Liver (tissue), 8 donors: ENCODE measurements at regions not wholly inside any gene's neighbourhood (a gene's known extent, or its start where the extent isn't known, plus 50 kb on each side); places are given as distances from the start of the nearest gene placed in this dataset.

Source experiments
- DNase-seq: peaks from one replicate; pipeline ENCODE4 v3.0.0-alpha.2; 2017; ENCODE audit warnings: low spot score
- H3K27ac ChIP-seq, 2 donors: one replicate each; pipeline ENCODE4 v1.7.0; 2013; ENCODE audit warnings: inconsistent platforms in 2 of 2, low read length in 2 of 2, control low read depth in 1 of 2, low read depth in 1 of 2, mild to moderate bottlenecking in 1 of 2
- H3K27me3 ChIP-seq, 4 donors: one replicate each; pipeline versions ENCODE4 v1.6.1 to v1.7.0; 2013; ENCODE audit warnings: low read length in 3 of 4, inconsistent platforms in 1 of 4, mild to moderate bottlenecking in 1 of 4, moderate library complexity in 1 of 4; ENCODE audit not compliant: control insufficient read depth in 4 of 4, insufficient read depth in 4 of 4
- H3K36me3 ChIP-seq, 4 donors: one replicate each; pipeline versions ENCODE4 v1.6.1 to v1.7.0; 2013; ENCODE audit warnings: low read length in 3 of 4, mild to moderate bottlenecking in 3 of 4, low read depth in 1 of 4, moderate library complexity in 1 of 4; ENCODE audit not compliant: control insufficient read depth in 4 of 4, insufficient read depth in 3 of 4
- H3K4me1 ChIP-seq, 4 donors: one replicate each; pipeline versions ENCODE4 v1.6.1 to v1.7.0; 2013; ENCODE audit warnings: low read length in 3 of 4, mild to moderate bottlenecking in 3 of 4, moderate library complexity in 1 of 4; ENCODE audit not compliant: control insufficient read depth in 4 of 4, insufficient read depth in 4 of 4
- H3K4me3 ChIP-seq, 3 donors: one replicate each; pipeline versions ENCODE4 v1.6.1 to v1.7.0; 2013; ENCODE audit warnings: low read length in 3 of 3, control low read depth in 1 of 3, low read depth in 1 of 3, mild to moderate bottlenecking in 1 of 3
- H3K9ac ChIP-seq, 2 donors: one replicate each; pipeline ENCODE4 v1.7.0; 2013; ENCODE audit warnings: low read length in 2 of 2, mild to moderate bottlenecking in 2 of 2, moderate library complexity in 2 of 2, control low read depth in 1 of 2, low read depth in 1 of 2
- H3K9me3 ChIP-seq, 4 donors: one replicate each; pipeline versions ENCODE4 v1.6.1 to v1.7.0; 2013; ENCODE audit warnings: low read length in 3 of 4; ENCODE audit not compliant: control insufficient read depth in 4 of 4
- EGR1 ChIP-seq, 2 donors: IDR thresholded peaks; 2 replicates each; pipeline ENCODE4 v1.6.1; 2016 to 2018; ENCODE audit warnings: antibody characterized with exemption in 2 of 2, low read depth in 2 of 2
- FOXA1 ChIP-seq: IDR thresholded peaks from 2 replicates; pipeline ENCODE4 v1.6.1; 2016; ENCODE audit warnings: antibody characterized with exemption
- FOXA2 ChIP-seq: IDR thresholded peaks from 2 replicates; pipeline ENCODE4 v1.6.1; 2016; ENCODE audit warnings: antibody characterized with exemption
- GABPA ChIP-seq, 2 donors: IDR thresholded peaks in 1 of 2; conservative IDR thresholded peaks in 1 of 2; 2 replicates each; pipeline ENCODE4 v1.6.1; 2016; ENCODE audit warnings: antibody characterized with exemption in 2 of 2, mild to moderate bottlenecking in 1 of 2, moderate library complexity in 1 of 2
- HNF4A ChIP-seq, 2 donors: conservative IDR thresholded peaks; 2 replicates each; pipeline ENCODE4 v1.6.1; 2016; ENCODE audit warnings: antibody characterized with exemption in 2 of 2, mild to moderate bottlenecking in 2 of 2
- HNF4G ChIP-seq: IDR thresholded peaks from 2 replicates; pipeline ENCODE4 v1.6.1; 2016; ENCODE audit warnings: antibody characterized with exemption
- JUND ChIP-seq, 2 donors: IDR thresholded peaks; 2 replicates each; pipeline ENCODE4 v1.6.1; 2016; ENCODE audit warnings: antibody characterized with exemption in 2 of 2
- NR2F2 ChIP-seq: IDR thresholded peaks from 2 replicates; pipeline ENCODE4 v1.6.1; 2016; ENCODE audit warnings: antibody characterized with exemption
- RAD21 ChIP-seq, 2 donors: IDR thresholded peaks; 2 replicates each; pipeline ENCODE4 v1.6.1; 2016; ENCODE audit warnings: antibody characterized with exemption in 2 of 2, mild to moderate bottlenecking in 2 of 2
- RXRA ChIP-seq, 2 donors: IDR thresholded peaks; 2 replicates each; pipeline ENCODE4 v1.6.1; 2017 to 2018; ENCODE audit warnings: antibody characterized with exemption in 2 of 2, mild to moderate bottlenecking in 1 of 2
- SP1 ChIP-seq: IDR thresholded peaks from 2 replicates; pipeline ENCODE4 v1.6.1; 2018; ENCODE audit warnings: antibody characterized with exemption, mild to moderate bottlenecking
- TAF1 ChIP-seq: conservative IDR thresholded peaks from 2 replicates; pipeline ENCODE4 v1.6.1; 2016; ENCODE audit warnings: antibody characterized with exemption, mild to moderate bottlenecking
- YY1 ChIP-seq: IDR thresholded peaks from 2 replicates; pipeline ENCODE4 v1.6.1; 2016; ENCODE audit warnings: antibody characterized with exemption, mild to moderate bottlenecking
- WGBS: extraction: QIAGEN DNeasy Blood & Tissue Kit; methylation state at CpG from one replicate; pipeline ENCODE4 v1.1.7; 2013; 5-methylcytosine and 5-hydroxymethylcytosine counted together
- TF ChIP-seq, protein P1 (sequence below): IDR thresholded peaks from 2 replicates; pipeline ENCODE4 v1.6.1; 2016; ENCODE audit warnings: antibody characterized with exemption, mild to moderate bottlenecking
- TF ChIP-seq, protein P2 (sequence below): IDR thresholded peaks from 2 replicates; pipeline ENCODE4 v1.6.1; 2016; ENCODE audit warnings: antibody characterized with exemption
- TF ChIP-seq, protein P3 (sequence below): IDR thresholded peaks from 2 replicates; pipeline ENCODE4 v1.6.1; 2016; ENCODE audit warnings: antibody characterized with exemption
- TF ChIP-seq, protein P4 (sequence below): IDR thresholded peaks from 2 replicates; pipeline ENCODE4 v1.6.1; 2016; ENCODE audit warnings: antibody characterized with exemption
- TF ChIP-seq, protein P5 (sequence below): fragments of 150-350 bp; IDR thresholded peaks from 2 replicates; pipeline ENCODE4 v1.5.1; 2017; ENCODE audit warnings: improper control_type of control experiment, low read depth, low read length; ENCODE audit not compliant: missing input control
- donor health status: healthy.
- donor health status: healthy.
- donor health status: healthy.
- donor health status: healthy.
- donor health status: healthy.

DNA sequence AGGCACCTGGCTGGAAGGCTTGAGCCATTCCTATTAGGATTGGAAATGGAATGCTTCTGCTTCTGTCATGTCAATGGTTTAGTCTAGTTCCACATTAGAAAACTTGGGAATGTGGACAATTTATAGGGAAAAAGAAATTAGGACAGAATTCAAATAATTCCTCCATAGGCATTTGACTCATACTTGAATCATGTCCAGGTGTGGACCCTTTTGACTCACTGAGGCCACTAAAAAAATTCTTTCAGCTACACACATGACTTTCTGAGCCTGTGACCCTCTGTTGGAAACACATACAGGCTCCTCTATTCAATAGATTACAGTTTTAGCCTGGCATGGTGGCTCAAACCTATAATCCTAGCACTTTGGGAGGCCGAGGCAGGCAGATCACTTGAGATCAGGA lies 100.5 kb downstream of the RASSF10 start (continued):
- TF ChIP-seq, protein P1, sequence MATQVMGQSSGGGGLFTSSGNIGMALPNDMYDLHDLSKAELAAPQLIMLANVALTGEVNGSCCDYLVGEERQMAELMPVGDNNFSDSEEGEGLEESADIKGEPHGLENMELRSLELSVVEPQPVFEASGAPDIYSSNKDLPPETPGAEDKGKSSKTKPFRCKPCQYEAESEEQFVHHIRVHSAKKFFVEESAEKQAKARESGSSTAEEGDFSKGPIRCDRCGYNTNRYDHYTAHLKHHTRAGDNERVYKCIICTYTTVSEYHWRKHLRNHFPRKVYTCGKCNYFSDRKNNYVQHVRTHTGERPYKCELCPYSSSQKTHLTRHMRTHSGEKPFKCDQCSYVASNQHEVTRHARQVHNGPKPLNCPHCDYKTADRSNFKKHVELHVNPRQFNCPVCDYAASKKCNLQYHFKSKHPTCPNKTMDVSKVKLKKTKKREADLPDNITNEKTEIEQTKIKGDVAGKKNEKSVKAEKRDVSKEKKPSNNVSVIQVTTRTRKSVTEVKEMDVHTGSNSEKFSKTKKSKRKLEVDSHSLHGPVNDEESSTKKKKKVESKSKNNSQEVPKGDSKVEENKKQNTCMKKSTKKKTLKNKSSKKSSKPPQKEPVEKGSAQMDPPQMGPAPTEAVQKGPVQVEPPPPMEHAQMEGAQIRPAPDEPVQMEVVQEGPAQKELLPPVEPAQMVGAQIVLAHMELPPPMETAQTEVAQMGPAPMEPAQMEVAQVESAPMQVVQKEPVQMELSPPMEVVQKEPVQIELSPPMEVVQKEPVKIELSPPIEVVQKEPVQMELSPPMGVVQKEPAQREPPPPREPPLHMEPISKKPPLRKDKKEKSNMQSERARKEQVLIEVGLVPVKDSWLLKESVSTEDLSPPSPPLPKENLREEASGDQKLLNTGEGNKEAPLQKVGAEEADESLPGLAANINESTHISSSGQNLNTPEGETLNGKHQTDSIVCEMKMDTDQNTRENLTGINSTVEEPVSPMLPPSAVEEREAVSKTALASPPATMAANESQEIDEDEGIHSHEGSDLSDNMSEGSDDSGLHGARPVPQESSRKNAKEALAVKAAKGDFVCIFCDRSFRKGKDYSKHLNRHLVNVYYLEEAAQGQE, result no peak
- TF ChIP-seq RXRA (IDR thresholded peaks at IDR 0.05) (no peak), HNF4A (conservative IDR thresholded peaks at IDR 0.05) (no peak), JUND (IDR thresholded peaks at IDR 0.05) (no peak)
- TF ChIP-seq, protein P2, sequence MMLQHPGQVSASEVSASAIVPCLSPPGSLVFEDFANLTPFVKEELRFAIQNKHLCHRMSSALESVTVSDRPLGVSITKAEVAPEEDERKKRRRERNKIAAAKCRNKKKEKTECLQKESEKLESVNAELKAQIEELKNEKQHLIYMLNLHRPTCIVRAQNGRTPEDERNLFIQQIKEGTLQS, result no peak

DNA sequence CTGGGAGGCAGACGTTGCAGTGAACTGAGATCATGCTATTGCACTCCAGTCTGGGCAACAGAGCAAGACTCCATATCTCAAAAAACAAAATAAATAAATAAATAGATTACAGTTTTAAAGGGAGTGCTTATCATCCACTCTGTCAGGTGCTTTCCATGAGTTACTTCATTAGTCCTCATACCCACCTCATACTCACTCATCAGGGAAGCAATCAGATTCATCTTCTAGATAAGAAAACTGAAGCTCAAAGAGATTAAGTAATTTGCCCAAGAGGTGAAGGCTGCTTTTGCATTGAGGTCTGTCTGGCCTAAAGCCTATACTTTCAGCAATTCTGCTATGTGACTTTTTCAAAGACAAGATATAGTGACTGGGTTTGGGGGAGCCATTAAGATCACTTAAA lies 101.0 kb downstream of the RASSF10 start:
- WGBS, result 89% methylated on average over 1 of the region's 1 CpG
- DNase-seq, result no peak
- no peaks in the 10 kb centered on the region for H3K36me3 ChIP-seq

More for the DNA sequence above, 101.0 kb downstream of the RASSF10 start:
- no peak overlapping the region for H3K9ac ChIP-seq
- no peaks in the 10 kb centered on the region for H3K4me1 ChIP-seq
- no peak overlapping the region for H3K4me3 ChIP-seq
- no peak for TF ChIP-seq YY1
- TF ChIP-seq FOXA2, result no peak
- TF ChIP-seq, protein P1, result no peak
- no peak for TF ChIP-seq NR2F2
- TF ChIP-seq, protein P3, sequence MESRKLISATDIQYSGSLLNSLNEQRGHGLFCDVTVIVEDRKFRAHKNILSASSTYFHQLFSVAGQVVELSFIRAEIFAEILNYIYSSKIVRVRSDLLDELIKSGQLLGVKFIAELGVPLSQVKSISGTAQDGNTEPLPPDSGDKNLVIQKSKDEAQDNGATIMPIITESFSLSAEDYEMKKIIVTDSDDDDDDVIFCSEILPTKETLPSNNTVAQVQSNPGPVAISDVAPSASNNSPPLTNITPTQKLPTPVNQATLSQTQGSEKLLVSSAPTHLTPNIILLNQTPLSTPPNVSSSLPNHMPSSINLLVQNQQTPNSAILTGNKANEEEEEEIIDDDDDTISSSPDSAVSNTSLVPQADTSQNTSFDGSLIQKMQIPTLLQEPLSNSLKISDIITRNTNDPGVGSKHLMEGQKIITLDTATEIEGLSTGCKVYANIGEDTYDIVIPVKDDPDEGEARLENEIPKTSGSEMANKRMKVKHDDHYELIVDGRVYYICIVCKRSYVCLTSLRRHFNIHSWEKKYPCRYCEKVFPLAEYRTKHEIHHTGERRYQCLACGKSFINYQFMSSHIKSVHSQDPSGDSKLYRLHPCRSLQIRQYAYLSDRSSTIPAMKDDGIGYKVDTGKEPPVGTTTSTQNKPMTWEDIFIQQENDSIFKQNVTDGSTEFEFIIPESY, result no peak
- TF ChIP-seq, protein P4, sequence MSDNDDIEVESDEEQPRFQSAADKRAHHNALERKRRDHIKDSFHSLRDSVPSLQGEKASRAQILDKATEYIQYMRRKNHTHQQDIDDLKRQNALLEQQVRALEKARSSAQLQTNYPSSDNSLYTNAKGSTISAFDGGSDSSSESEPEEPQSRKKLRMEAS, result no peak
- TF ChIP-seq, protein P2, result no peak
- no peak for TF ChIP-seq EGR1 (IDR thresholded peaks at IDR 0.05; ENCODE audit: low read depth in 2 of 2)
- no peak for TF ChIP-seq SP1
- TF ChIP-seq TAF1, result no peak
- no peak for TF ChIP-seq RXRA (IDR thresholded peaks at IDR 0.05)
- TF ChIP-seq JUND (IDR thresholded peaks at IDR 0.05), result no peak
- no peak for TF ChIP-seq RAD21 (IDR thresholded peaks at IDR 0.05)
- no peak for TF ChIP-seq HNF4A (conservative IDR thresholded peaks at IDR 0.05)
- TF ChIP-seq, protein P5, sequence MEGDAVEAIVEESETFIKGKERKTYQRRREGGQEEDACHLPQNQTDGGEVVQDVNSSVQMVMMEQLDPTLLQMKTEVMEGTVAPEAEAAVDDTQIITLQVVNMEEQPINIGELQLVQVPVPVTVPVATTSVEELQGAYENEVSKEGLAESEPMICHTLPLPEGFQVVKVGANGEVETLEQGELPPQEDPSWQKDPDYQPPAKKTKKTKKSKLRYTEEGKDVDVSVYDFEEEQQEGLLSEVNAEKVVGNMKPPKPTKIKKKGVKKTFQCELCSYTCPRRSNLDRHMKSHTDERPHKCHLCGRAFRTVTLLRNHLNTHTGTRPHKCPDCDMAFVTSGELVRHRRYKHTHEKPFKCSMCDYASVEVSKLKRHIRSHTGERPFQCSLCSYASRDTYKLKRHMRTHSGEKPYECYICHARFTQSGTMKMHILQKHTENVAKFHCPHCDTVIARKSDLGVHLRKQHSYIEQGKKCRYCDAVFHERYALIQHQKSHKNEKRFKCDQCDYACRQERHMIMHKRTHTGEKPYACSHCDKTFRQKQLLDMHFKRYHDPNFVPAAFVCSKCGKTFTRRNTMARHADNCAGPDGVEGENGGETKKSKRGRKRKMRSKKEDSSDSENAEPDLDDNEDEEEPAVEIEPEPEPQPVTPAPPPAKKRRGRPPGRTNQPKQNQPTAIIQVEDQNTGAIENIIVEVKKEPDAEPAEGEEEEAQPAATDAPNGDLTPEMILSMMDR, result no peak
- no peak for TF ChIP-seq FOXA1
- TF ChIP-seq GABPA (IDR thresholded peaks at IDR 0.05 in 1 of 2, conservative IDR thresholded peaks at IDR 0.05 in 1 of 2), result no peak
- no peak for TF ChIP-seq HNF4G
- H3K27ac ChIP-seq, result no peak overlapping the region
- no peaks in the 10 kb centered on the region for H3K27me3 ChIP-seq
- H3K9me3 ChIP-seq, result peaks cover 0 to 7% (median 0%) of the 10 kb centered on the region in 4 donors
